T-helper 22 cell (primary cell): ENCODE measurements at regions not wholly inside any gene's neighbourhood (a gene's known extent, or its start where the extent isn't known, plus 50 kb on each side); places are given as distances from the start of the nearest gene placed in this dataset.
"Not testable (repeated sequence)": the region's sequence is repeated elsewhere in the genome, so short reads cannot be mapped to it uniquely, and the experiment has no call there.

Source experiments
- DNase-seq: peaks from one replicate; pipeline ENCODE4 v3.0.0-alpha.2; 2020; ENCODE audit warnings: low read depth

- no peak for DNase-seq
These were observed 266.3 kb downstream of the ERMARD start for GRCh38 chr6:170017603-170018320.

DNA sequence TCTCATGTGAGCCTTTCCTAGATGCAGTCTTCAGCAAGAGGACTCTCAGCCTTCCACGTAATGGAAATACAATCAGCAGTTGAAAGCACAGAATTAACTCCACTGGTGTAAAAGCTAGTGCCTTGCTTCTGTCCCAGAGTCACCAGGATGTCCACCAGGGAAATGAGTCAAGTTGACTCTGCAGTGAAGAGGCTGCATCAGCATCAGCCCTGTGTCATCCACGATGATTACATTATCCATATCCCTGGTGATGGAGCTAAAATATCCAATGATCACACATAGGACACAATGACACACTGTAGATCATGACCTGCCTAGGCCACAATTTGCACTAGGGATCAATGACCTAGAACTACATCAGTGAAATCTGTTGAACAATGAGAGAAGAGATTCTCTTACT is 262.4 kb downstream of the ERMARD start:
- DNase-seq: no peak

GRCh38 chr6:170012037-170012330 is 260.6 kb downstream of the ERMARD start:
- no peak for DNase-seq

- DNase-seq: no peak
These were observed 260.0 kb downstream of the ERMARD start for GRCh38 chr6:170011204-170012036.

- DNase-seq: no peak
These were observed 259.3 kb downstream of the ERMARD start for GRCh38 chr6:170010665-170011203.

DNA sequence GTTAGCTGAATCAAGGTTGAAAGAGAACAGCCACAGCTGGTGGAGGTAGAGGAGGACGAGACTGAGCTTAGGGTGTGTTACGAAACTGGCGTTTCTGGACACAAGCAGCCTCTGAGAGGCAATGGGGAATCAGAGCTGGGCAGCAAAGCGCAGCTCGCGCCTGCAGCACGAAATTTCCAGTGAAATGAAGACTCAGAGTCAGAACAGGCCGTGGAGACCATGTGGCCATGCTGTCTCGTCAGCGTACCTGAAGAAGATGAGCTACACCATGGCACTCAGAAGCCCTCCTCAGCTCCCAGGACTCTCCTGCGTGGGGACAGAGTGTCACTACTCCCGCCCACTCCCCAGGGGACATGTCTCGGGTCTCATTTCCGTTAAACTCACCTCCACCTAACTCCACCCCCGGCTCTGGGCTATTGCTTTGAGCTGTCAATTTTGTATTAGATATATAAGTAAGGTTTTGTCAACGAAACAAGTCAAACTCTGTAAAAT is 256.9 kb downstream of the ERMARD start:
- DNase-seq: no peak

- no peak for DNase-seq
These were observed 256.3 kb downstream of the ERMARD start for GRCh38 chr6:170007468-170008293.

DNA sequence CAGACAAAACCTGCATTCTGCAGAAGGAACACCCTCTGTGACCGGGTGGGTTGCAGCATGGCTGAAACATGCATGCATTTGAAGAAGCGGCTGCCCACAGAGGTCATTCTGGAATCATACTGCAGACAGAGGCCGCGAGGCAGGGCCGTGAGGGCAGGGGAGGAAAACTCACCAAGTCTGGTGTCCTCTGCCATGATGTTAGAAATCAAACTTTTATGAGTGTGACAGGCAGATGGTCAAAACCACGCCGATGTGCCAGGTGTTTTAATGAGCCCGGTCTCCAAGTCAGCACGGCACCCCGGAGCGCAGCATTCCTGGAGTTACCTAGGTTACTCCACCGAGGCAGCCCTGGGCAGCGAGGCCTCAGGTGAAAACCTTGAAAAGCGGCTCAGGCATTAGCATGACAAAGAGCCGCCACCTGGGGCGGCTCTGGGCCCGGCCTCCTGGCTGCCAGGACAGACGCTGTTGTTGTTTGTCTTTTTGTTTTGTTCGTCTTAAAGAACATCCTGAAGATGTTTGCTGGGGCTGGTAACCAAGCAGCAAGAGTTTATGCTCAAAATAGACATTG is 255.6 kb downstream of the ERMARD start:
- no peak for DNase-seq

DNA sequence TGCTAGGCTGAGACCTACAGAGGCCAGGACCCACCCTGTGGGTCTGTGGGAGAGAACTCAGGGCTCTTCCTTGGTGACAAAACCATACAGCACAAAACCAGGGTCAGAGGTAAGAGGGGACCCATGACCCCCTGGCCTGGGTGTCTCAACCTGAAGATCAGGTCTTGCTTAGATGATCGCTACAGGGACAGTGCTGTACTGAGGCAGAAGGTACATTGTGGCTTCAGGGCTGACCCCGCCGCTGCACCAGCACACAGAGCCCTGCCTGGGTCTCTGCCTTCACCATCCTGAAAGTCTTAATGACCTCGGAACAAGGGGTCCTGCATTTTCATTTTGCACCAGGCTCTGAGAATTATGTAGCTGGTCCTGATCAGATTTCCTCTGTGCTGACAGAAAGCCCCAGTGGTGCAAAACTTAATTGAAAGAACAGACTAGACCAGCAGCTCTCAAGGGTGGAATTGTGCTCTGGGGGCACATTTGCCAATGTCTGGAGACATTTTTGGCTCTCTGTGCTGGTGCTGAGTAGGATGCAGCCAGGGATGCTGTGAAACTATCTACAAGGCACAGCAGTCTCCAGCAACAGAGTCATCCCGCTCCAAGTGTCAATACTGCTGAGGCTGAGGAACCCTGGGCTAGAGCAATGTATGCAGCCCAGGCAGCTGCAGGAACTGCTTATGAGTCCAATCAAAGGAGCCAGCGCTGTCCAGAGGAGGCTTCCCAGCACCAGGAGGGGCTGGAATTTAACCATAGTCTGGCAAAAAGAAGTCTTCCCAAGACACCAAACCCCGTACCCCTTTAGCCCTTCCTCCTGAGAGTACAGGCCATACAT is 254.9 kb downstream of the ERMARD start:
- DNase-seq: no peak

DNA sequence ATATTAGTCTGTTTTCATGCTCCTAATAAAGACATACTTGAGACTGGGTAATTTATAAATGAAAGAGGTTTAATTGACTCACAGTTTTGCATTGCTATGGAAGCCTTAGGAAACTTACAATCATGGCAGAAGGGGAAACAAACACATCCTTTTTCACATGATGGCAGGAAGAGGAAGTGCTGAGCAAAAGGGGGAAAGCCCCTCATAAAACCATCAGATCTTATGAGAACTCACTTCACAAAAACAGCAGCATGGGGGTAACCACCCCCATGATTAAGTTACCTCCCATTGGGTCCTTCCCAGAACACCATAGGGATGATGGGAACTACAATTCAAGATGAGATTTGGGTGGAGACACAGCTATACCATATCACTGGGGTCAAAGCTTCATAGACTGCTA is 254.2 kb downstream of the ERMARD start:
- DNase-seq: no peak

- DNase-seq: no peak
These were observed 253.3 kb downstream of the ERMARD start for GRCh38 chr6:170004585-170005210.

DNA sequence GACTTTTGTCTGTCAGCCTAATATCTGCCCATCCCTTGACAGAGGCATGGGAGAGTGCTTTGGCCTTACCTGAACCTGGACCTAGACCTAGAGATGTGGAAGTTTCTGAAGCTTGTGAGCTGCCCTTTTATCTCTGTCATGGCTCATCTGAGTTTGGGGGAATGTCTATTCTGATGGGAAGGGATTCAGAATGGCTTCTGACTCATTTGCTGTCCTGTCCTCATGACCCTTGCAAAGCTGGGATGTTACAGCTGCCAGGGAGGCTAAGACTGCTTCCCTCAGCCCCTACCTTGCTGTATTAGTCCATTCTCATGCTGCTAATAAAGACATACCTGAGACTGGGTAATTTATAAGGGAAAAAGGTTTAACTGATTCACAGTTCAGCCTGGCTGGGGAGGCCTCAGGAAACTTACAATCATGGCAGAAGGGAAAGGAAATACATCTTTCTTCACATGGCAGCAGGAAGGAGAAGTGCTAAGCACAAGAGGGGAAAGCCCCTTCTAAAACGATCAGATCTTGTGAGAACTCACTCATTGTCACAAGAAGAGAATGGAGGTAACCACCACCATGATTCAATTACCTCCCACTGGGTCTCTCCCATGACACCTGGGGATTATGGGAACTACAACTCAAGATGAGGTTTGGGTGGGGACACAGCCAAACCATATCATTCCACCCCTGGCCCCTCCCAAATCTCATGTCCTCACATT is 252.2 kb downstream of the ERMARD start:
- DNase-seq: no peak

- no peak for DNase-seq
These were observed 251.6 kb downstream of the ERMARD start for GRCh38 chr6:170003027-170003426.

- not testable (repeated sequence) for DNase-seq
These were observed 250.4 kb downstream of the ERMARD start for GRCh38 chr6:170001782-170002181.

- no peak for DNase-seq
These were observed 248.8 kb downstream of the ERMARD start for GRCh38 chr6:170000071-170000843.

GRCh38 chr6:169999367-169999766 is 247.9 kb downstream of the ERMARD start:
- no peak for DNase-seq

DNA sequence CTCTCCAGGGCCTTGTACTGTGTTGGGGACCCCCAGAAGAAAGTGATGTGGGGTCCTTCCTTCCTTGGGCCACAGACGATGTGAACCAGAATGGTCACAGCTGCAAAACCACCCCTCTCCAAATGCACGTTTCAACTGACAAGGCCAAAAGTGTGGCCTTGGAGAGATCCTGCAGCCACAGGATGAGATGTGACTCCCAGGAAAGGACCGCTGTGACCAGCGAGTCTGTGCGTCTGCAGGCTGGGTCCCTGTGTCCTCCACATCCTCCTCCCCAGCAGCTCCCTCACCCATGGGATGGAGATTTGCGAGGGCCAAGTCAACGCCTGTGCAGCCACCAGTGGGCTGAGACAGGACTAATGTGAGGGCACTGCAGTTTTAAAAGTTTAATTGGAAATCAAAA is 247.0 kb downstream of the ERMARD start:
- DNase-seq: no peak

DNA sequence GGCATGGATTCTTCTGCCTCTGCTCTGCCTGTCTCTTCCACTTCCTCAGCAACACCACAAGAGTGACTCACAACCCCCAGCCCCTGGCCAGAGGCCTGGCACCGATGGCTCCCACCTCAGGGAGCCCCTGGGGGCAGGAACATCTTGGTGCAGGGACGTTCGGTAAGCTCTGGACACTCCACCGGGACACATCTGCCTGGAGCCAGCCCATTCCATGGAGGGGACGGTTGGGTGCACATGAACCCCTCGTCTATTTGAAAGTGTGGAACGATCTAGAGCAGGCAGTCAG is 246.5 kb downstream of the ERMARD start:
- no peak for DNase-seq

DNA sequence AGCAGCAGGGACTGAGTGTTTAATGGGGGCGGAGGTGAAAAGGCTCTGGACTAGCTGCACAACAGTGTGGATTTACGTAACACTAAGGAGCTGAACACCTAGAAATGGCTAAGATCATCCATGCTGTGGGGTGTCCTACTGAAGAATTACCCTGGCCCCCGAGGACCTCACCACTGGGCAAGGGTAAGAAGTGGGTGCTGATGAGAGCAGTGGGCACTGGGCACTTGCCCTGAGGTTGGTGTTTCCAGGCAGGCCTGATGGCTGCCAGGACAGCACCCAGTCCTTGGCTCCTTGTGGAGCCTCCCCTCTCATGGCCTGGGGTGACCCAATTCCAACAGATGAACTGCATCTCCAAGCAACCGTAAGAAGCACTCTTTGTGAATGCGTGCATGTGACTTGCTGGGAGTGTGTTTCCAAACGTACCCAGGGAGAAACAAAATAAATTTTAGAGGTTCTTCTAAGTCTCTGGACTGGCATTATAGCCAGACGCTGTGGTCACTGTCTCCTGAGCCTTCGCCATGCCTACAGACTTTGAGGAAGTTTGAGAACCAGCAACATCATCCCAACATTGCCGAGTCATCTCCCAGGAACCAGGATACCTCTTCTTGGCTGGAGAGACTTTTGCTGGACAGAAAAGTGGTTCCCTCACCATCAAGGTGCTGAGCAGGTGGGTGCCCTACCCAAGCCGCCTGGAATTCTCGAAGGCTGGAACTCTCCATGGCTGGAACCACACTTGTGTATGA is 245.9 kb downstream of the ERMARD start:
- no peak for DNase-seq
